ENCODE measurements at regions not wholly inside any gene's neighbourhood (a gene's known extent, or its start where the extent isn't known, plus 50 kb on each side); places are given as distances from the start of the nearest gene placed in this dataset.

DNA sequence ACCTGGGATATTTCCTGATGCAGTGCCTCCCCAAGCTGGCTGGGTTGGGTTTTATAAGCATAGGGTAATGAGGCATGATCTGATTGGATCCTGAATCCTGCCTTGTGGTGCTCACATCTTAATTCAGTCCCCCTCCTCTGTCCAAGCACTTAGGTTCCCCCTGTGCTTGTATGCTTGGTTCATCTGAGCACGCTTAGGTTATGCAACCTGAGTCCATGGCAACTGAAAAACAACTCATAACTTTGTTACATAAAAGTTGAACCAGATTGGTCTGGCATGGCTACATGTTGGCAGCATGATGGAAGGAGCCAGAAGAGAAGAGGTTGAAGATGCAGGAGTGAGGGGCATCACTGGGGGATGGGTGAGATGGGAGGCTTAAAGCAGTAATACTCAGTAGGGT lies 57.3 kb upstream of the OSBPL3 start:
- TF ChIP-seq EZH2 (IDR thresholded peaks at IDR 0.05; ENCODE audit: low read depth), result no peak
- TF ChIP-seq, protein P1, sequence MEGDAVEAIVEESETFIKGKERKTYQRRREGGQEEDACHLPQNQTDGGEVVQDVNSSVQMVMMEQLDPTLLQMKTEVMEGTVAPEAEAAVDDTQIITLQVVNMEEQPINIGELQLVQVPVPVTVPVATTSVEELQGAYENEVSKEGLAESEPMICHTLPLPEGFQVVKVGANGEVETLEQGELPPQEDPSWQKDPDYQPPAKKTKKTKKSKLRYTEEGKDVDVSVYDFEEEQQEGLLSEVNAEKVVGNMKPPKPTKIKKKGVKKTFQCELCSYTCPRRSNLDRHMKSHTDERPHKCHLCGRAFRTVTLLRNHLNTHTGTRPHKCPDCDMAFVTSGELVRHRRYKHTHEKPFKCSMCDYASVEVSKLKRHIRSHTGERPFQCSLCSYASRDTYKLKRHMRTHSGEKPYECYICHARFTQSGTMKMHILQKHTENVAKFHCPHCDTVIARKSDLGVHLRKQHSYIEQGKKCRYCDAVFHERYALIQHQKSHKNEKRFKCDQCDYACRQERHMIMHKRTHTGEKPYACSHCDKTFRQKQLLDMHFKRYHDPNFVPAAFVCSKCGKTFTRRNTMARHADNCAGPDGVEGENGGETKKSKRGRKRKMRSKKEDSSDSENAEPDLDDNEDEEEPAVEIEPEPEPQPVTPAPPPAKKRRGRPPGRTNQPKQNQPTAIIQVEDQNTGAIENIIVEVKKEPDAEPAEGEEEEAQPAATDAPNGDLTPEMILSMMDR (conservative IDR thresholded peaks at IDR 0.05), result no peak

Data from PC-9 (cell line).